SK-N-SH (cell line): ENCODE measurements at regions not wholly inside any gene's neighbourhood (a gene's known extent, or its start where the extent isn't known, plus 50 kb on each side); places are given as distances from the start of the nearest gene placed in this dataset.

Experiments
- CTCF ChIA-PET: fragments of 300-600, 350-600 bp; formaldehyde crosslinking; extraction: SDS; loops from one replicate; lab custom pipeline; 2021; lab: Yijun Ruan, JAX
- POLR2A ChIA-PET: fragments of 350-600 bp; sonication (Branson Sonifier 250); formaldehyde crosslinking; extraction: SDS; loops from one replicate; lab custom pipeline; 2020; ENCODE audit warnings: antibody characterized with exemption, inconsistent platforms; lab: Yijun Ruan, JAX
- DNase-seq: peaks from one replicate; pipeline ENCODE4 v3.0.0; 2012
- H2AFZ ChIP-seq: fragments of 200-600 bp; sonication (generic); 2 replicates; pipeline ENCODE4 v1.8.1; 2016; ENCODE audit warnings: antibody characterized with exemption, mild to moderate bottlenecking, low read depth
- H3F3A ChIP-seq: fragments of 200-600 bp; sonication (generic); replicated peaks from 2 replicates; pipeline ENCODE3; 2016; ENCODE audit warnings: antibody characterized with exemption, mild to moderate bottlenecking; ENCODE audit not compliant: insufficient read depth
- H3K27ac ChIP-seq, 2 experiments: fragments of 200-500 bp in 1 of 2; fragments of 200-600 bp in 1 of 2; sonication (Bioruptor generic) in 1 of 2; sonication (generic), shearing (Covaris generic) in 1 of 2; 2 replicates each; pipeline versions ENCODE4 v1.5.1 to v1.6.1; 2014 to 2016; ENCODE audit warnings: low read depth in 2 of 2, inconsistent platforms in 1 of 2, low read length in 1 of 2, mild to moderate bottlenecking in 1 of 2, mixed read lengths in 1 of 2
- H3K27me3 ChIP-seq: fragments of 200-600 bp; sonication (generic), shearing (Covaris generic); 2 replicates; pipeline ENCODE4 v1.6.1; 2016; ENCODE audit warnings: mixed run types; ENCODE audit not compliant: insufficient read depth
- H3K36me3 ChIP-seq, 2 experiments: fragments of 200-500 bp in 1 of 2; fragments of 200-600 bp in 1 of 2; sonication (Bioruptor generic) in 1 of 2; sonication (generic) in 1 of 2; replicated peaks in 1 of 2; 2 replicates each; pipeline versions ENCODE3 to v1.5.1; 2014 to 2016; ENCODE audit warnings: low read length in 1 of 2, mild to moderate bottlenecking in 1 of 2; ENCODE audit not compliant: insufficient read depth in 2 of 2, control insufficient read depth in 1 of 2
- H3K4me1 ChIP-seq, 2 experiments: fragments of 200-500 bp in 1 of 2; fragments of 200-600 bp in 1 of 2; sonication (Bioruptor generic) in 1 of 2; sonication (generic), shearing (Covaris generic) in 1 of 2; 2 replicates each; pipeline versions ENCODE4 v1.5.1 to v1.6.1; 2014 to 2016; ENCODE audit warnings: low read depth in 1 of 2, low read length in 1 of 2, mixed run types in 1 of 2; ENCODE audit not compliant: insufficient read depth in 2 of 2, control insufficient read depth in 1 of 2
- H3K4me2 ChIP-seq: fragments of 200-600 bp; sonication (generic), shearing (Covaris generic); 2 replicates; pipeline ENCODE4 v1.6.1; 2017; ENCODE audit warnings: mixed run types
- H3K4me3 ChIP-seq, 2 experiments: fragments of 200-500 bp in 1 of 2; fragments of 200-600 bp in 1 of 2; sonication (Bioruptor generic) in 1 of 2; sonication (generic), shearing (Covaris generic) in 1 of 2; 2 replicates each; pipeline versions ENCODE4 v1.5.1 to v1.8.1; 2014 to 2016; ENCODE audit warnings: low read depth in 2 of 2, inconsistent platforms in 1 of 2, low read length in 1 of 2, mild to moderate bottlenecking in 1 of 2, mixed read lengths in 1 of 2, moderate library complexity in 1 of 2
- H3K79me2 ChIP-seq: fragments of 200-600 bp; sonication (generic); 2 replicates; pipeline ENCODE4 v1.8.1; 2017; ENCODE audit warnings: mild to moderate bottlenecking; ENCODE audit not compliant: insufficient read depth
- H3K9ac ChIP-seq: fragments of 200-600 bp; sonication (generic); 2 replicates; pipeline ENCODE4 v1.6.1; 2017; ENCODE audit warnings: mixed run types
- H3K9me2 ChIP-seq: fragments of 200-600 bp; sonication (generic); 2 replicates; pipeline ENCODE4 v1.6.1; 2017; ENCODE audit warnings: mixed run types
- H3K9me3 ChIP-seq: fragments of 200-600 bp; sonication (generic); 2 replicates; pipeline ENCODE4 v1.6.1; 2017; ENCODE audit warnings: mixed run types, mild to moderate bottlenecking, moderate library complexity
- H4K20me1 ChIP-seq: fragments of 200-600 bp; sonication (generic); 2 replicates; pipeline ENCODE4 v1.6.1; 2017; ENCODE audit warnings: mild to moderate bottlenecking, mixed run types; ENCODE audit not compliant: insufficient read depth
- EZH2phosphoT487 ChIP-seq: fragments of 200-600 bp; sonication (generic); IDR thresholded peaks from 2 replicates; pipeline ENCODE4 v1.6.1; 2017; ENCODE audit warnings: low read depth, mixed run types, mild to moderate bottlenecking, antibody characterized with exemption, moderate library complexity, borderline replicate concordance
- FOSL2 ChIP-seq: IDR thresholded peaks from 2 replicates; pipeline ENCODE4 v1.4.0; 2012; ENCODE audit warnings: low read depth, mild to moderate bottlenecking, moderate library complexity, borderline replicate concordance
- FOXJ3 ChIP-seq: sonication (generic); formaldehyde crosslinking; IDR thresholded peaks from 2 replicates; pipeline ENCODE4 v1.5.1; 2020; ENCODE audit warnings: mild to moderate bottlenecking, missing genetic modification reagents
- FOXM1 ChIP-seq: IDR thresholded peaks from 2 replicates; pipeline ENCODE4 v1.4.0; 2012; ENCODE audit warnings: low read depth, mild to moderate bottlenecking
- GABPA ChIP-seq: IDR thresholded peaks from 2 replicates; pipeline ENCODE4 v1.4.0; 2012; ENCODE audit warnings: low read depth, mild to moderate bottlenecking
- GATA2 ChIP-seq: sonication (generic); formaldehyde crosslinking; IDR thresholded peaks from 2 replicates; pipeline ENCODE4 v1.5.0; 2020; ENCODE audit warnings: mild to moderate bottlenecking, missing genetic modification reagents
- JUND ChIP-seq: IDR thresholded peaks from 2 replicates; pipeline ENCODE4 v1.4.0; 2012
- MEF2A ChIP-seq: IDR thresholded peaks from 2 replicates; pipeline ENCODE4 v1.4.0; 2012; ENCODE audit warnings: low read depth, borderline replicate concordance
- NFIC ChIP-seq: IDR thresholded peaks from 2 replicates; pipeline ENCODE4 v1.4.0; 2012; ENCODE audit warnings: borderline replicate concordance
- RCOR1 ChIP-seq: fragments of 150-350 bp; IDR thresholded peaks from 2 replicates; pipeline ENCODE4 v1.6.1; 2017; ENCODE audit warnings: antibody characterized with exemption, low read length
- RXRA ChIP-seq: IDR thresholded peaks from 2 replicates; pipeline ENCODE4 v1.4.0; 2012; ENCODE audit warnings: low read depth, mild to moderate bottlenecking, borderline replicate concordance
- SMC3 ChIP-seq: IDR thresholded peaks from 2 replicates; pipeline ENCODE4 v1.6.1; 2012; ENCODE audit warnings: low read depth, low read length, improper control_type of control experiment
- TEAD4 ChIP-seq: IDR thresholded peaks from 2 replicates; pipeline ENCODE4 v1.4.0; 2012; ENCODE audit warnings: mild to moderate bottlenecking, borderline replicate concordance; ENCODE audit not compliant: insufficient read depth
- YY1 ChIP-seq: IDR thresholded peaks from 2 replicates; pipeline ENCODE4 v1.4.0; 2012; ENCODE audit warnings: low read depth, mild to moderate bottlenecking
- WGBS: methylation state at CpG from one replicate; pipeline ENCODE4 v1.1.6; 2017; ENCODE audit warnings: low lambda C conversion rate; 5-methylcytosine and 5-hydroxymethylcytosine counted together
- TF ChIP-seq, protein P1 (sequence below): fragments of 150-350 bp; IDR thresholded peaks from 2 replicates; pipeline ENCODE4 v1.6.1; 2016; ENCODE audit warnings: mild to moderate bottlenecking, low read depth, low read length
- TF ChIP-seq, protein P2 (sequence below): IDR thresholded peaks from 2 replicates; pipeline ENCODE4 v1.4.0; 2012; ENCODE audit warnings: low read depth
- TF ChIP-seq, protein P3 (sequence below): fragments of 200-600 bp; sonication (generic); IDR thresholded peaks from 2 replicates; pipeline ENCODE4 v1.6.1; 2017; ENCODE audit warnings: antibody characterized with exemption, mild to moderate bottlenecking, moderate library complexity
- TF ChIP-seq, protein P4 (sequence below): fragments of 150-350 bp; IDR thresholded peaks from 2 replicates; pipeline ENCODE4 v1.6.1; 2017; ENCODE audit warnings: antibody characterized with exemption, low read length, low read depth, borderline replicate concordance

DNA sequence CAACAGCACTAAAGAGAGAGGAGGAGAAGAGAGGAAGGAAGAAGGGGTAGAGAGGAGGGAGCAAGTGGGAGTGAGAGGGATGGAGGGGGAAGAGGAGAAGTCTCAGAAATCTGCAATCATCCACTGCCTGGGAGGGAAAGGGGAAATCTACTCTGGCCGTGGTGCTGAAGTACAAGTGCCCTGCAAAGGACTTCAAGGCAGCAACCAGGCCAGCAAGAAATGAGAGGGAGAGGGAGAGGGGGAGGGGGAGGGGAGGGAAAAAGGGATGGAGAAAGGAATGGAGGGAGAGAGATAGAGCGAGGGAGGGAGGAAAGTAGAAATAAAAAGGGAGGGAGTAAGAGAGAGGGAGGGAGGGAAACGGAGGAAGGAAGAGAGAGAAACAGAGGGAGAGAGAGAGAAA lies 130.8 kb upstream of the EEF2KMT start:
- H3K9ac ChIP-seq: no peak overlapping the region
- DNase-seq: no peak
- no peaks in the 10 kb centered on the region for H3K4me1 ChIP-seq
- H2AFZ ChIP-seq: no peak overlapping the region
- H3K27ac ChIP-seq: no peak overlapping the region
- no peaks in the 10 kb centered on the region for H3F3A ChIP-seq
- H3K4me3 ChIP-seq: no peak overlapping the region
- ChIA-PET POLR2A (no interaction called here), CTCF (interaction anchor here (1.3 kb wide), 1 partner anchor 262 kb away, joined by 4 read pairs; no protein-coding TSS in a partner anchor)
- H3K9me2 ChIP-seq: no peaks in the 10 kb centered on the region
- no peaks in the 10 kb centered on the region for H3K27me3 ChIP-seq
- H3K79me2 ChIP-seq: no peaks in the 10 kb centered on the region
- no peaks in the 10 kb centered on the region for H4K20me1 ChIP-seq
- H3K36me3 ChIP-seq: no peaks in the 10 kb centered on the region
- H3K9me3 ChIP-seq: no peaks in the 10 kb centered on the region
- 16% methylated on average over 3 of the region's 3 CpGs for WGBS
- TF ChIP-seq, protein P1, sequence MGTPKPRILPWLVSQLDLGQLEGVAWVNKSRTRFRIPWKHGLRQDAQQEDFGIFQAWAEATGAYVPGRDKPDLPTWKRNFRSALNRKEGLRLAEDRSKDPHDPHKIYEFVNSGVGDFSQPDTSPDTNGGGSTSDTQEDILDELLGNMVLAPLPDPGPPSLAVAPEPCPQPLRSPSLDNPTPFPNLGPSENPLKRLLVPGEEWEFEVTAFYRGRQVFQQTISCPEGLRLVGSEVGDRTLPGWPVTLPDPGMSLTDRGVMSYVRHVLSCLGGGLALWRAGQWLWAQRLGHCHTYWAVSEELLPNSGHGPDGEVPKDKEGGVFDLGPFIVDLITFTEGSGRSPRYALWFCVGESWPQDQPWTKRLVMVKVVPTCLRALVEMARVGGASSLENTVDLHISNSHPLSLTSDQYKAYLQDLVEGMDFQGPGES: no peak
- TF ChIP-seq NFIC (no peak), EZH2phosphoT487 (no peak), RCOR1 (no peak), TEAD4 (no peak), MEF2A (no peak), FOXJ3 (no peak), FOSL2 (no peak), JUND (no peak), YY1 (no peak), RXRA (no peak), FOXM1 (no peak), GABPA (no peak), GATA2 (no peak), SMC3 (no peak)
- TF ChIP-seq, protein P2, sequence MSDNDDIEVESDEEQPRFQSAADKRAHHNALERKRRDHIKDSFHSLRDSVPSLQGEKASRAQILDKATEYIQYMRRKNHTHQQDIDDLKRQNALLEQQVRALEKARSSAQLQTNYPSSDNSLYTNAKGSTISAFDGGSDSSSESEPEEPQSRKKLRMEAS: no peak
- TF ChIP-seq, protein P3, sequence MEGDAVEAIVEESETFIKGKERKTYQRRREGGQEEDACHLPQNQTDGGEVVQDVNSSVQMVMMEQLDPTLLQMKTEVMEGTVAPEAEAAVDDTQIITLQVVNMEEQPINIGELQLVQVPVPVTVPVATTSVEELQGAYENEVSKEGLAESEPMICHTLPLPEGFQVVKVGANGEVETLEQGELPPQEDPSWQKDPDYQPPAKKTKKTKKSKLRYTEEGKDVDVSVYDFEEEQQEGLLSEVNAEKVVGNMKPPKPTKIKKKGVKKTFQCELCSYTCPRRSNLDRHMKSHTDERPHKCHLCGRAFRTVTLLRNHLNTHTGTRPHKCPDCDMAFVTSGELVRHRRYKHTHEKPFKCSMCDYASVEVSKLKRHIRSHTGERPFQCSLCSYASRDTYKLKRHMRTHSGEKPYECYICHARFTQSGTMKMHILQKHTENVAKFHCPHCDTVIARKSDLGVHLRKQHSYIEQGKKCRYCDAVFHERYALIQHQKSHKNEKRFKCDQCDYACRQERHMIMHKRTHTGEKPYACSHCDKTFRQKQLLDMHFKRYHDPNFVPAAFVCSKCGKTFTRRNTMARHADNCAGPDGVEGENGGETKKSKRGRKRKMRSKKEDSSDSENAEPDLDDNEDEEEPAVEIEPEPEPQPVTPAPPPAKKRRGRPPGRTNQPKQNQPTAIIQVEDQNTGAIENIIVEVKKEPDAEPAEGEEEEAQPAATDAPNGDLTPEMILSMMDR: no peak
- TF ChIP-seq, protein P4, sequence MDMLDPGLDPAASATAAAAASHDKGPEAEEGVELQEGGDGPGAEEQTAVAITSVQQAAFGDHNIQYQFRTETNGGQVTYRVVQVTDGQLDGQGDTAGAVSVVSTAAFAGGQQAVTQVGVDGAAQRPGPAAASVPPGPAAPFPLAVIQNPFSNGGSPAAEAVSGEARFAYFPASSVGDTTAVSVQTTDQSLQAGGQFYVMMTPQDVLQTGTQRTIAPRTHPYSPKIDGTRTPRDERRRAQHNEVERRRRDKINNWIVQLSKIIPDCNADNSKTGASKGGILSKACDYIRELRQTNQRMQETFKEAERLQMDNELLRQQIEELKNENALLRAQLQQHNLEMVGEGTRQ: no peak
- no peak overlapping the region for H3K4me2 ChIP-seq
